ENCODE measurements at regions not wholly inside any gene's neighbourhood (a gene's known extent, or its start where the extent isn't known, plus 50 kb on each side); places are given as distances from the start of the nearest gene placed in this dataset.

DNA sequence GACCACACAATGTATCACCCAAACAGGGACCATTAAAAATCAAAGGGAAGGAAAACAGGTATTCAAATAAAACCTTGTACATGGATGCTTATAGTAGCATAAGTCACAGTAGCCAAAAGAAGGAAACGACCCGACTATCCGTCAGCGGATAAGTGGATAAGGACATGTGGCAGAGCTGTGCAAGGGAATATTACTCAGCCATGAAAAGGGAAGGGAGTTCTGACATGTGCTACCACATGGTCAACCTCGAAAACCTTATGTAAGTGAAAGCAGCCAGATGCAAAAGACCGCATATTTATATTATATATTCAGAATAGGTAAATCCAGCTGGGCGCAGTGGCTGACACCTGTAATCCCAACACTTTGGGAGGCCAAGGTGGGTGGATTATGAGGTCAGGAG, 193.3 kb downstream of the NPHP4 start:
- no peak for TF ChIP-seq CTCF (conservative IDR thresholded peaks at IDR 0.05; ENCODE audit: low read depth, low read length)
- H3K4me3 ChIP-seq (ENCODE audit: low read depth, low read length), result no peak overlapping the region
- no peak for DNase-seq (ENCODE audit: low read depth)

GRCh38 chr1:5798151-5798730, 194.0 kb downstream of the NPHP4 start:
- TF ChIP-seq CTCF (conservative IDR thresholded peaks at IDR 0.05; ENCODE audit: low read depth, low read length), result no peak
- DNase-seq (ENCODE audit: low read depth), result no peak
- no peak overlapping the region for H3K4me3 ChIP-seq (ENCODE audit: low read depth, low read length)

GRCh38 chr1:5796028-5796427, 196.2 kb downstream of the NPHP4 start:
- DNase-seq (ENCODE audit: low read depth), result no peak
- no peak overlapping the region for H3K4me3 ChIP-seq (ENCODE audit: low read depth, low read length)
- no peak for TF ChIP-seq CTCF (conservative IDR thresholded peaks at IDR 0.05; ENCODE audit: low read depth, low read length)

DNA sequence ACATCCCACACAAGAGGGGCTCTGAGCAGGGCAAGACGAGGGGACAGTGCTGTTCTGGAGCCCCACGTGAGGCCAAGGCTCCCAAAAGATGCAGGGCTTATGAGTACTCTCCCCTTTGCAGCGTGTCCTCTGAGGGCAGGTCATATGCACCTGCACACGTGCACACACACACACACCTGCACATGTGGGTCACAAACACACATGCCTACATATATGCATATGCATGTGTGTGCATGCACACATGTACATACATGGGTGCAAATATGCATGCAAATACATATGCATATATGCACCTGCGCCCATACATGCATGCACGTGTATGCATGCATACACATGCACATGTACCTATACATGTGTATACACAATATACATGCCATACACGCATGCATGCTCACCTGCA, 197.9 kb downstream of the NPHP4 start:
- no peak for DNase-seq (ENCODE audit: low read depth)
- no peak for TF ChIP-seq CTCF (conservative IDR thresholded peaks at IDR 0.05; ENCODE audit: low read depth, low read length)
- H3K4me3 ChIP-seq (ENCODE audit: low read depth, low read length), result no peak overlapping the region

GRCh38 chr1:5793516-5793915, 198.7 kb downstream of the NPHP4 start:
- no peak for TF ChIP-seq CTCF (conservative IDR thresholded peaks at IDR 0.05; ENCODE audit: low read depth, low read length)
- H3K4me3 ChIP-seq (ENCODE audit: low read depth, low read length), result no peak overlapping the region
- no peak for DNase-seq (ENCODE audit: low read depth)

DNA sequence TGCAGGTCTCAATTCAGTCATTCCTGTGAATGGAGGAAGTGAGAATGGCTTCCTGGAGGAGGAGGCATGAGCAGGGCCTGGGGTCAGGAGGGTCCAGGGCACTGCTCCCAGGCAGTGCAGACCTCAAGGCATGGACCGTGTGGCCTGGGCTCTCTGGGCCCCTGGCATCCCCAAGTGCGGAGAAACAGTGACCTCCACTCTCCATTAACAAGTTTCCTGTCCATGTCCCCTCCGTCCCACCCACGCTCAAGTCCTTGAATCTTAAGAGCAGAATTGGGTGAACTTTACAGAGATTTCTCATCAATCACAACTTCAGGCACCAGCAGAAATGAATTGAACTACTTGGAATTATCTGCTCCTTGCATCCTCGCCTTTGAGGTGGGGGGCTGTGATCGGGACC, 211.1 kb downstream of the NPHP4 start:
- H3K4me3 ChIP-seq (ENCODE audit: low read depth, low read length), result no peak overlapping the region
- no peak for TF ChIP-seq CTCF (conservative IDR thresholded peaks at IDR 0.05; ENCODE audit: low read depth, low read length)
- no peak for DNase-seq (ENCODE audit: low read depth)

GRCh38 chr1:5780324-5780716, 211.9 kb downstream of the NPHP4 start:
- H3K4me3 ChIP-seq (ENCODE audit: low read depth, low read length), result no peak overlapping the region
- no peak for DNase-seq (ENCODE audit: low read depth)
- no peak for TF ChIP-seq CTCF (conservative IDR thresholded peaks at IDR 0.05; ENCODE audit: low read depth, low read length)
